ENCODE measurements at regions not wholly inside any gene's neighbourhood (a gene's known extent, or its start where the extent isn't known, plus 50 kb on each side); places are given as distances from the start of the nearest gene placed in this dataset.

DNA sequence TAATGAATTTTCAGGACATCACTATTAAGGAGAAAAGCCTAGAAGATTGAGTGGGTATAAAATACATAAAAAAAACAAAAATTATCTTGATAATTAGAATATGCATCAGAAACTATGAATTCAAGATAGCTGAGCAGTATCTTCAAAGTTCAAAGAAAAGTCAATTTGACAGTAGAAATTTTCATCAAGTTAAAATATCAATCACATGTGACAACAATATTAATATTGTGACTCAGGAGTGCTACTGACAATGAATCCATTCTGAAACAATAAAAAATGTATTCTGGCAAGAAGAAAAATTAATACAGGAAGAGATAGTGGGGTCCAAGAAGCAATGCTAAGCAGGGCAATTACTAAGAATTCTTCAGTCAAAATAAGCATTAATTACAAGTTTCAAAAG is 151.9 kb upstream of the GLRA2 start (continued):
- TF ChIP-seq, protein P1, sequence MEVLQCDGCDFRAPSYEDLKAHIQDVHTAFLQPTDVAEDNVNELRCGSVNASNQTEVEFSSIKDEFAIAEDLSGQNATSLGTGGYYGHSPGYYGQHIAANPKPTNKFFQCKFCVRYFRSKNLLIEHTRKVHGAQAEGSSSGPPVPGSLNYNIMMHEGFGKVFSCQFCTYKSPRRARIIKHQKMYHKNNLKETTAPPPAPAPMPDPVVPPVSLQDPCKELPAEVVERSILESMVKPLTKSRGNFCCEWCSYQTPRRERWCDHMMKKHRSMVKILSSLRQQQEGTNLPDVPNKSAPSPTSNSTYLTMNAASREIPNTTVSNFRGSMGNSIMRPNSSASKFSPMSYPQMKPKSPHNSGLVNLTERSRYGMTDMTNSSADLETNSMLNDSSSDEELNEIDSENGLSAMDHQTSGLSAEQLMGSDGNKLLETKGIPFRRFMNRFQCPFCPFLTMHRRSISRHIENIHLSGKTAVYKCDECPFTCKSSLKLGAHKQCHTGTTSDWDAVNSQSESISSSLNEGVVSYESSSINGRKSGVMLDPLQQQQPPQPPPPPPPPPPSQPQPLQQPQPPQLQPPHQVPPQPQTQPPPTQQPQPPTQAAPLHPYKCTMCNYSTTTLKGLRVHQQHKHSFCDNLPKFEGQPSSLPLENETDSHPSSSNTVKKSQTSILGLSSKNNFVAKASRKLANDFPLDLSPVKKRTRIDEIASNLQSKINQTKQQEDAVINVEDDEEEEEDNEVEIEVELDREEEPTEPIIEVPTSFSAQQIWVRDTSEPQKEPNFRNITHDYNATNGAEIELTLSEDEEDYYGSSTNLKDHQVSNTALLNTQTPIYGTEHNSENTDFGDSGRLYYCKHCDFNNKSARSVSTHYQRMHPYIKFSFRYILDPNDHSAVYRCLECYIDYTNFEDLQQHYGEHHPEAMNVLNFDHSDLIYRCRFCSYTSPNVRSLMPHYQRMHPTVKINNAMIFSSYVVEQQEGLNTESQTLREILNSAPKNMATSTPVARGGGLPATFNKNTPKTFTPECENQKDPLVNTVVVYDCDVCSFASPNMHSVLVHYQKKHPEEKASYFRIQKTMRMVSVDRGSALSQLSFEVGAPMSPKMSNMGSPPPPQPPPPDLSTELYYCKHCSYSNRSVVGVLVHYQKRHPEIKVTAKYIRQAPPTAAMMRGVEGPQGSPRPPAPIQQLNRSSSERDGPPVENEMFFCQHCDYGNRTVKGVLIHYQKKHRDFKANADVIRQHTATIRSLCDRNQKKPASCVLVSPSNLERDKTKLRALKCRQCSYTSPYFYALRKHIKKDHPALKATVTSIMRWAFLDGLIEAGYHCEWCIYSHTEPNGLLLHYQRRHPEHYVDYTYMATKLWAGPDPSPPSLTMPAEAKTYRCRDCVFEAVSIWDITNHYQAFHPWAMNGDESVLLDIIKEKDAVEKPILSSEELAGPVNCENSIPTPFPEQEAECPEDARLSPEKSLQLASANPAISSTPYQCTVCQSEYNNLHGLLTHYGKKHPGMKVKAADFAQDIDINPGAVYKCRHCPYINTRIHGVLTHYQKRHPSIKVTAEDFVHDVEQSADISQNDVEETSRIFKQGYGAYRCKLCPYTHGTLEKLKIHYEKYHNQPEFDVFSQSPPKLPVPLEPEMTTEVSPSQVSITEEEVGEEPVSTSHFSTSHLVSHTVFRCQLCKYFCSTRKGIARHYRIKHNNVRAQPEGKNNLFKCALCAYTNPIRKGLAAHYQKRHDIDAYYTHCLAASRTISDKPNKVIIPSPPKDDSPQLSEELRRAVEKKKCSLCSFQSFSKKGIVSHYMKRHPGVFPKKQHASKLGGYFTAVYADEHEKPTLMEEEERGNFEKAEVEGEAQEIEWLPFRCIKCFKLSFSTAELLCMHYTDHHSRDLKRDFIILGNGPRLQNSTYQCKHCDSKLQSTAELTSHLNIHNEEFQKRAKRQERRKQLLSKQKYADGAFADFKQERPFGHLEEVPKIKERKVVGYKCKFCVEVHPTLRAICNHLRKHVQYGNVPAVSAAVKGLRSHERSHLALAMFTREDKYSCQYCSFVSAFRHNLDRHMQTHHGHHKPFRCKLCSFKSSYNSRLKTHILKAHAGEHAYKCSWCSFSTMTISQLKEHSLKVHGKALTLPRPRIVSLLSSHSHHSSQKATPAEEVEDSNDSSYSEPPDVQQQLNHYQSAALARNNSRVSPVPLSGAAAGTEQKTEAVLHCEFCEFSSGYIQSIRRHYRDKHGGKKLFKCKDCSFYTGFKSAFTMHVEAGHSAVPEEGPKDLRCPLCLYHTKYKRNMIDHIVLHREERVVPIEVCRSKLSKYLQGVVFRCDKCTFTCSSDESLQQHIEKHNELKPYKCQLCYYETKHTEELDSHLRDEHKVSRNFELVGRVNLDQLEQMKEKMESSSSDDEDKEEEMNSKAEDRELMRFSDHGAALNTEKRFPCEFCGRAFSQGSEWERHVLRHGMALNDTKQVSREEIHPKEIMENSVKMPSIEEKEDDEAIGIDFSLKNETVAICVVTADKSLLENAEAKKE (CRISPR knock-in tag; IDR thresholded peaks at IDR 0.05) = no peak
- no peak for TF ChIP-seq ZNF331 (CRISPR knock-in tag; IDR thresholded peaks at IDR 0.05; ENCODE audit: low read depth)

DNA sequence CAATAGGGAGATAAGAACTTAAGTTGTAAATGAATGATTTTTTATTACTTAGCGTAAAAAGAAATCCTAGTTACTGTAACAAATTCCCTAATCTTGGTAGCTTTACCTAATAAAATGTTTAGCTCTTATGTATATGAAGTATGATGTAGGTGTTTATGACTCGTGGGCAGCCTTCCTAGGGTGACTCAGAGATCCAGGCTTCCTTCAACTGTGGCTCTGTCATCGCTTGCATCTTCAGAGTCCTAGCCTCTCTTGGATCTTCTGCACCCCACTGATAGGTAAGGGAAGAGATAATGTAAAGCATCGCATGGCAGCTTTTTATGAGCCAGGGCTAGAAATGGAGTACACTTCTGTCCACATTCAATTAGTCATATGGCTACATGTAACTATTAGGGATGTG is 165.6 kb upstream of the GLRA2 start:
- TF ChIP-seq ZNF114 (CRISPR knock-in tag; IDR thresholded peaks at IDR 0.05) = no peak
- TF ChIP-seq, protein P2, sequence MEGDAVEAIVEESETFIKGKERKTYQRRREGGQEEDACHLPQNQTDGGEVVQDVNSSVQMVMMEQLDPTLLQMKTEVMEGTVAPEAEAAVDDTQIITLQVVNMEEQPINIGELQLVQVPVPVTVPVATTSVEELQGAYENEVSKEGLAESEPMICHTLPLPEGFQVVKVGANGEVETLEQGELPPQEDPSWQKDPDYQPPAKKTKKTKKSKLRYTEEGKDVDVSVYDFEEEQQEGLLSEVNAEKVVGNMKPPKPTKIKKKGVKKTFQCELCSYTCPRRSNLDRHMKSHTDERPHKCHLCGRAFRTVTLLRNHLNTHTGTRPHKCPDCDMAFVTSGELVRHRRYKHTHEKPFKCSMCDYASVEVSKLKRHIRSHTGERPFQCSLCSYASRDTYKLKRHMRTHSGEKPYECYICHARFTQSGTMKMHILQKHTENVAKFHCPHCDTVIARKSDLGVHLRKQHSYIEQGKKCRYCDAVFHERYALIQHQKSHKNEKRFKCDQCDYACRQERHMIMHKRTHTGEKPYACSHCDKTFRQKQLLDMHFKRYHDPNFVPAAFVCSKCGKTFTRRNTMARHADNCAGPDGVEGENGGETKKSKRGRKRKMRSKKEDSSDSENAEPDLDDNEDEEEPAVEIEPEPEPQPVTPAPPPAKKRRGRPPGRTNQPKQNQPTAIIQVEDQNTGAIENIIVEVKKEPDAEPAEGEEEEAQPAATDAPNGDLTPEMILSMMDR (conservative IDR thresholded peaks at IDR 0.05; ENCODE audit: low read depth in 2 of 2) = no peak
- TF ChIP-seq, protein P1 (CRISPR knock-in tag; IDR thresholded peaks at IDR 0.05) = no peak
- TF ChIP-seq CREB1 (CRISPR knock-in tag; IDR thresholded peaks at IDR 0.05; ENCODE audit: low read depth) = no peak
- H3K4me2 ChIP-seq = no peak overlapping the region
- H3K27ac Mint-ChIP-seq = no peak overlapping the region
- peaks cover 10% of the 10 kb centered on the region; the same call in 2 of the 3 replicates for H3K36me3 Mint-ChIP-seq (ENCODE audit: low read depth)
- peaks cover 3% of the 10 kb centered on the region; the same call in 1 of the 2 replicates for H3K9me2 ChIP-seq (ENCODE audit: insufficient read depth)
- DNase-seq (ENCODE audit: low spot score) = no peak
- peaks cover 26% of the 10 kb centered on the region for H3K4me1 ChIP-seq (ENCODE audit: insufficient read depth)
- ATAC-seq = no peak
- no peaks in the 10 kb centered on the region for H4K20me1 ChIP-seq (replicated peaks; ENCODE audit: insufficient read depth)
- H3K36me3 ChIP-seq (ENCODE audit: insufficient read depth) = no peaks in the 10 kb centered on the region
- H3K4me3 ChIP-seq = no peak overlapping the region
- H3F3A ChIP-seq (replicated peaks; ENCODE audit: low read depth) = no peaks in the 10 kb centered on the region
- peaks cover 4% of the 10 kb centered on the region; the same call in 2 of the 3 replicates for H3K9me3 Mint-ChIP-seq
- H3K4me1 Mint-ChIP-seq = peaks cover 26% of the 10 kb centered on the region
- H3K27me3 ChIP-seq (ENCODE audit: insufficient read depth) = no peaks in the 10 kb centered on the region
- no peak overlapping the region; the same call in 1 of the 2 replicates for H2AFZ ChIP-seq
- H3K27ac ChIP-seq (ENCODE audit: low read depth) = no peak overlapping the region
- no peak overlapping the region for H3K4me3 Mint-ChIP-seq
- H3K27me3 Mint-ChIP-seq (ENCODE audit: insufficient read depth, low read depth, poor library complexity) = no peaks in the 10 kb centered on the region
- no peaks in the 10 kb centered on the region for H3K79me2 ChIP-seq (replicated peaks; ENCODE audit: insufficient read depth)
